Esophagus squamous epithelium (tissue), 4 donors: ENCODE measurements at regions not wholly inside any gene's neighbourhood (a gene's known extent, or its start where the extent isn't known, plus 50 kb on each side); places are given as distances from the start of the nearest gene placed in this dataset.

Experiments used
- POLR2A ChIP-seq, 4 donors: fragments of 450-650 bp; IDR thresholded peaks; one replicate each; pipeline ENCODE4 v1.6.1; 2017; ENCODE audit warnings: antibody characterized with exemption in 4 of 4, mild to moderate bottlenecking in 4 of 4, moderate library complexity in 3 of 4
- TF ChIP-seq, protein P1 (sequence below), 6 experiments: fragments of 450-650 bp in 4 of 6; fragments of 200-600 bp in 2 of 6; sonication (generic) in 2 of 6; IDR thresholded peaks; one replicate each; pipeline ENCODE4 v1.5.1; 2016 to 2019; ENCODE audit warnings: antibody characterized with exemption in 6 of 6, mild to moderate bottlenecking in 4 of 6, moderate library complexity in 4 of 6

GRCh38 chr6:26260110-26260637 lies 104.8 kb upstream of the BTN3A2 start:
- TF ChIP-seq, protein P1, sequence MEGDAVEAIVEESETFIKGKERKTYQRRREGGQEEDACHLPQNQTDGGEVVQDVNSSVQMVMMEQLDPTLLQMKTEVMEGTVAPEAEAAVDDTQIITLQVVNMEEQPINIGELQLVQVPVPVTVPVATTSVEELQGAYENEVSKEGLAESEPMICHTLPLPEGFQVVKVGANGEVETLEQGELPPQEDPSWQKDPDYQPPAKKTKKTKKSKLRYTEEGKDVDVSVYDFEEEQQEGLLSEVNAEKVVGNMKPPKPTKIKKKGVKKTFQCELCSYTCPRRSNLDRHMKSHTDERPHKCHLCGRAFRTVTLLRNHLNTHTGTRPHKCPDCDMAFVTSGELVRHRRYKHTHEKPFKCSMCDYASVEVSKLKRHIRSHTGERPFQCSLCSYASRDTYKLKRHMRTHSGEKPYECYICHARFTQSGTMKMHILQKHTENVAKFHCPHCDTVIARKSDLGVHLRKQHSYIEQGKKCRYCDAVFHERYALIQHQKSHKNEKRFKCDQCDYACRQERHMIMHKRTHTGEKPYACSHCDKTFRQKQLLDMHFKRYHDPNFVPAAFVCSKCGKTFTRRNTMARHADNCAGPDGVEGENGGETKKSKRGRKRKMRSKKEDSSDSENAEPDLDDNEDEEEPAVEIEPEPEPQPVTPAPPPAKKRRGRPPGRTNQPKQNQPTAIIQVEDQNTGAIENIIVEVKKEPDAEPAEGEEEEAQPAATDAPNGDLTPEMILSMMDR (IDR thresholded peaks at IDR 0.05) = no peak
- TF ChIP-seq POLR2A (IDR thresholded peaks at IDR 0.05) = no peak
